SK-N-MC (cell line): ENCODE measurements at regions not wholly inside any gene's neighbourhood (a gene's known extent, or its start where the extent isn't known, plus 50 kb on each side); places are given as distances from the start of the nearest gene placed in this dataset.
A peak's percentile ranks its signal among the peaks of the same experiment; 100 is the strongest.

ENCODE experiments used
- DNase-seq: peaks from one replicate; pipeline ENCODE4 v3.0.0-alpha.2; 2011; ENCODE audit warnings: low read depth, low spot score
- H3K27ac ChIP-seq: fragments of 200-600 bp; sonication (generic); 2 replicates; pipeline ENCODE4 v1.5.1; 2016; ENCODE audit warnings: mixed run types
- H3K36me3 ChIP-seq: fragments of 200-600 bp; sonication (generic); 2 replicates; pipeline ENCODE4 v1.6.1; 2017; ENCODE audit warnings: antibody characterized with exemption, low read length, mixed read lengths; ENCODE audit not compliant: insufficient read depth
- H3K4me3 ChIP-seq: fragments of 200-600 bp; sonication (generic); 2 replicates; pipeline ENCODE4 v1.5.1; 2016
- H3K9ac ChIP-seq: fragments of 200-600 bp; sonication (generic); 2 replicates; pipeline ENCODE4 v1.8.0; 2017; ENCODE audit warnings: mixed run types, mixed read lengths; ENCODE audit not compliant: insufficient read length
- H3K9me3 ChIP-seq: fragments of 200-600 bp; sonication (generic); 2 replicates; pipeline ENCODE4 v1.6.1; 2017; ENCODE audit warnings: low read depth, mild to moderate bottlenecking, antibody characterized with exemption, low read length, moderate library complexity, mixed read lengths
- EZH2 ChIP-seq: fragments of 200-600 bp; sonication (generic); IDR thresholded peaks from one replicate; pipeline ENCODE4 v1.6.1; 2017; ENCODE audit warnings: antibody characterized with exemption
- FOXP2 ChIP-seq: optimal IDR thresholded peaks from 2 replicates; pipeline ENCODE3; 2011; ENCODE audit warnings: mild to moderate bottlenecking, moderate library complexity; ENCODE audit not compliant: insufficient read depth; ENCODE audit errors: extremely low read length, control extremely low read depth
- POLR2AphosphoS5 ChIP-seq: IDR thresholded peaks from 2 replicates; pipeline ENCODE4 v1.6.1; 2012; ENCODE audit warnings: mild to moderate bottlenecking, low read depth, low read length, borderline replicate concordance

DNA sequence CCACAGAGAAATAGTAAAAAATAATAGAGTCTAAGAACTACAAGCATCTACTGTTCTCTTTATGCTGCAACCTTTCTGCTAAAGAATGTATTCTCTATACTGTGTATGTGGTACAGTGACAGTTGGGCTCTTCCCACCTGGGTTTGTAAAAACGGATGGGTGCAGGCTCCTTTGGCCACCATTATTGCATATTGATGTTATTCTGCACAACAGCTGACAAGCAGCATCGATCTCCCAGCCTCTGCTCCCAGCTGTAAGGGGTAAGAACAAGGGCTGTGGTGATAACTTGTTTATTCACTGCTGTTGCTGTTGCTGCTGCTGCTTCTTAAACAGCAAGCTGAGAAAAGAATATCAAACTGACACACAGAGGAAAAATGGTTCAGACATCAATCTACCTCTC, 56.1 kb downstream of the KCNRG start:
- H3K36me3 ChIP-seq = peaks cover 63% of the 10 kb centered on the region
- TF ChIP-seq POLR2AphosphoS5 = no peak
- TF ChIP-seq EZH2 = no peak
- no peak for TF ChIP-seq FOXP2
- H3K9ac ChIP-seq = no peak overlapping the region
- H3K4me3 ChIP-seq = no peak overlapping the region
- DNase-seq = no peak
- no peaks in the 10 kb centered on the region for H3K9me3 ChIP-seq
- no peak overlapping the region for H3K27ac ChIP-seq

GRCh38 chr13:50072676-50073075, 57.4 kb downstream of the KCNRG start:
- H3K9ac ChIP-seq = peak overlapping the region; percentile 4
- no peaks in the 10 kb centered on the region for H3K9me3 ChIP-seq
- peak overlapping the region; percentile 82 for H3K27ac ChIP-seq
- DNase-seq = no peak
- no peak for TF ChIP-seq EZH2
- TF ChIP-seq FOXP2 = no peak
- H3K36me3 ChIP-seq = peaks cover 50% of the 10 kb centered on the region
- H3K4me3 ChIP-seq = no peak overlapping the region

GRCh38 chr13:50073340-50073739, 58.1 kb downstream of the KCNRG start:
- Histone ChIP-seq H3K9ac (peak overlapping the region; percentile 43), H3K36me3 (peaks cover 43% of the 10 kb centered on the region), H3K27ac (peak overlapping the region; percentile 82), H3K4me3 (peak overlapping the region; percentile 16; the same call in 1 of the 2 replicates), H3K9me3 (no peaks in the 10 kb centered on the region)
- no peak for DNase-seq
- no peak for TF ChIP-seq FOXP2
- TF ChIP-seq EZH2 = no peak
- TF ChIP-seq POLR2AphosphoS5 = no peak

DNA sequence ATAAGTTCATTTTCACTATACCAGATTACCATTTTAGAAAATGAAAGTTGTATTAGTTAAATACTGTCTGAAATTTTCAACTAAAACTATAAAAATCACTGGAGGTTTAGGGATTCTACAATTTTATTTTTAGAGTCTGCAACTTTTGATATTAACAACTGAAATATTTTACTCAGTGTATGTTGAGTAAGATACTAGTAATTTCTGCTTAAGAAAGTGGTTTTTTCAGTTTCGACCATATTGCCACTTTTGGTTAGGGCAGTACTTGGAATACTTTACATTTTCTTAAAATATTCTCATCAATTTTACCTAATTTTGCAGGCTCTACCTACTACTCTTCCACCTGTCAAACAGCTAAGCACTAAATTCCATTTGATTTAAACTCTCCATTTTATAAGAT, 59.6 kb downstream of the KCNRG start:
- Histone ChIP-seq H3K9me3 (no peaks in the 10 kb centered on the region), H3K9ac (peak overlapping the region; percentile 3), H3K36me3 (peaks cover 29% of the 10 kb centered on the region), H3K27ac (peak overlapping the region; percentile 47; the same call in 1 of the 2 replicates), H3K4me3 (0 out of 2 replicates have a peak overlapping the region, but pooled peaks have one; percentile 26)
- TF ChIP-seq EZH2 (no peak), POLR2AphosphoS5 (no peak), FOXP2 (no peak)
- no peak for DNase-seq

- TF ChIP-seq FOXP2 (no peak), EZH2 (no peak), POLR2AphosphoS5 (no peak)
- Histone ChIP-seq H3K9me3 (no peaks in the 10 kb centered on the region), H3K4me3 (peak overlapping the region; percentile 43; the same call in 1 of the 2 replicates), H3K36me3 (peaks cover 22% of the 10 kb centered on the region), H3K9ac (no peak overlapping the region), H3K27ac (peak overlapping the region; percentile 44)
- DNase-seq = no peak
Observed at GRCh38 chr13:50075619-50076097, 60.4 kb downstream of the KCNRG start.

DNA sequence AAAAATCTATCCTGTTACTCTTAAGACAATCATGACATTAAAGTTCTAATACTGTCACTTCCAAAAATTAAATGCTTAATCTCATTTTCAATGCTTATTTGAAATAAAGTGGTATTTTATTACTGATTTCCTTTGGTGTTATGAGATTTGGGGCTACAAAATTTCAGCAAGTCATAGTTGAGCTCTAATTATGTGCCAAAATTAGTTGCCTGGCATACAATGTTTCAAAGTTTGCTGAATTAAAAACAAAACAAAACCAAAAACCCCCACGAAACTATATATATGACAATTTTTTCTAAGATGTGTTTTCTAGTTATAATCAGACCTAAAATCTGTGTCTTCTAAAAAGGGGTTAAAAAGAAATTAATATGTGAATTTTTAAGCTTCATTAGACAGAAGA, 62.2 kb downstream of the KCNRG start:
- Histone ChIP-seq H3K9me3 (no peaks in the 10 kb centered on the region), H3K9ac (peak overlapping the region; percentile 58), H3K27ac (peak overlapping the region; percentile 58; the same call in 1 of the 2 replicates), H3K36me3 (peaks cover 8% of the 10 kb centered on the region; the same call in 1 of the 2 replicates), H3K4me3 (peak overlapping the region; percentile 48)
- DNase-seq = no peak
- TF ChIP-seq FOXP2 (no peak), POLR2AphosphoS5 (no peak), EZH2 (no peak)

DNA sequence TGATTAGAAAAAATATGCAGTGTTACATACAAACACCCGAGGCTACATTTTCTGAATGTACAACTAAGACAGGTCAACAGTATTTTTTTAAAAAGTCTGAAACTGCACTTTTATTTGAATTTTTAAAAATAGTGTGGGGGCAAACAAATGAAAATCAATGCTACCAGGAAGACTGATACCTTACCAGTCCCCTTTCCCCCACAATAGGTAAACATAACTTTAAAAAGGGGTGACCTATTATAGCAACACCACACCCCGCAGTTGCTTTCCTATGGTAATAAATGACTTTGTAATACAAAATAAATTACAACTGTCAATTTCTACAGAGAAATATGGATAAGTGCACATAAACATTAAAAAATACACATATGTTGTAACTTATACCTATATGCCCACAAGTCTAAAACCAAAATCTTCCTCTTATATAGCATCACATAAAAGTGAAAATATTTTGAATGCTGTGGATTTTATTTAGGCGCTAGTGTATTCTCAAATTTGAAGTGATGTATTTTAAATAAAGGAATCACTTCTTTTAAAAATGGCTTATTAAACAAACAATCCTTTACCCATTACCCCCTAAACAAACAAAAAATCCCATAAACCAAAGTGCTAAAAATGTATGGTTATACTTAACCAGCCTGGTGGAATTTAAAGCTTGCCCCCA, 63.1 kb downstream of the KCNRG start:
- TF ChIP-seq POLR2AphosphoS5 (no peak), FOXP2 (no peak), EZH2 (no peak)
- Histone ChIP-seq H3K9me3 (no peaks in the 10 kb centered on the region), H3K9ac (peak overlapping the region; percentile 96), H3K27ac (peak overlapping the region; percentile 55), H3K4me3 (peak overlapping the region; percentile 89), H3K36me3 (peaks cover 4% of the 10 kb centered on the region; the same call in 1 of the 2 replicates)
- DNase-seq = no peak

- no peak for TF ChIP-seq FOXP2
- Histone ChIP-seq H3K27ac (peak overlapping the region; percentile 32; the same call in 1 of the 2 replicates), H3K9me3 (no peaks in the 10 kb centered on the region), H3K36me3 (peaks cover 1% of the 10 kb centered on the region; the same call in 1 of the 2 replicates), H3K9ac (peak overlapping the region; percentile 96), H3K4me3 (peak overlapping the region; percentile 89)
- no peak for DNase-seq
Observed at GRCh38 chr13:50078895-50079654, 63.8 kb downstream of the KCNRG start.
